ENCODE measurements at regions not wholly inside any gene's neighbourhood (a gene's known extent, or its start where the extent isn't known, plus 50 kb on each side); places are given as distances from the start of the nearest gene placed in this dataset.
A peak's percentile ranks its signal among the peaks of the same experiment; 100 is the strongest.
"Not testable (repeated sequence)": the region's sequence is repeated elsewhere in the genome, so short reads cannot be mapped to it uniquely, and the experiment has no call there.

- Mint-ChIP-seq H3K4me1 (peaks cover 1% of the 10 kb centered on the region), H3K36me3 (peaks cover 2% of the 10 kb centered on the region), H3K9me3 (peaks cover 3% of the 10 kb centered on the region), H3K27ac (no peak overlapping the region), H3K4me3 (no peak overlapping the region), H3K27me3 (peaks cover 12% of the 10 kb centered on the region)
- ATAC-seq (ENCODE audit: low read depth), result no peak
- no peak for DNase-seq
- POLR2A ChIA-PET, result no interaction called here
Observed at GRCh38 chr20:59110607-59111006, 53.0 kb upstream of the ZNF831 start.

- POLR2A ChIA-PET, result no interaction called here
Observed at GRCh38 chr20:59105581-59105980, 58.0 kb upstream of the ZNF831 start.

GRCh38 chr20:59104831-59105230 is 58.8 kb upstream of the ZNF831 start:
- no peak overlapping the region for H3K4me3 Mint-ChIP-seq
- POLR2A ChIA-PET, result no interaction called here
- no peak for ATAC-seq (ENCODE audit: low read depth)
- peaks cover 2% of the 10 kb centered on the region for H3K27me3 Mint-ChIP-seq
- H3K36me3 Mint-ChIP-seq, result peaks cover 2% of the 10 kb centered on the region
- no peaks in the 10 kb centered on the region for H3K9me3 Mint-ChIP-seq
- no peak for DNase-seq
- H3K27ac Mint-ChIP-seq, result no peak overlapping the region
- H3K4me1 Mint-ChIP-seq, result peaks cover 11% of the 10 kb centered on the region

More at GRCh38 chr20:59105581-59105980, 58.0 kb upstream of the ZNF831 start:
- H3K36me3 Mint-ChIP-seq, result peaks cover 2% of the 10 kb centered on the region
- no peak overlapping the region for H3K27ac Mint-ChIP-seq
- no peaks in the 10 kb centered on the region for H3K9me3 Mint-ChIP-seq
- H3K4me3 Mint-ChIP-seq, result no peak overlapping the region
- peaks cover 2% of the 10 kb centered on the region for H3K27me3 Mint-ChIP-seq
- no peak for DNase-seq
- H3K4me1 Mint-ChIP-seq, result peaks cover 11% of the 10 kb centered on the region
- no peak for ATAC-seq (ENCODE audit: low read depth)

GRCh38 chr20:59103573-59103972 is 60.0 kb upstream of the ZNF831 start:
- no peak overlapping the region for H3K4me3 Mint-ChIP-seq
- DNase-seq (no peak), ATAC-seq (ENCODE audit: low read depth) (no peak)
- POLR2A ChIA-PET, result interaction anchor here (0.8 kb wide), 1 partner anchor 44 kb away, joined by 3 read pairs; no protein-coding TSS in a partner anchor
- peaks cover 11% of the 10 kb centered on the region for H3K4me1 Mint-ChIP-seq
- peaks cover 2% of the 10 kb centered on the region for H3K36me3 Mint-ChIP-seq
- H3K27me3 Mint-ChIP-seq, result peaks cover 2% of the 10 kb centered on the region
- H3K27ac Mint-ChIP-seq, result peak overlapping the region; percentile 35
- H3K9me3 Mint-ChIP-seq, result no peaks in the 10 kb centered on the region

- H3K36me3 Mint-ChIP-seq, result peaks cover 2% of the 10 kb centered on the region
- H3K27ac Mint-ChIP-seq, result peak overlapping the region; percentile 35
- peak overlapping the region; percentile 22 for H3K4me3 Mint-ChIP-seq
- POLR2A ChIA-PET, result no interaction called here
- H3K4me1 Mint-ChIP-seq, result peaks cover 11% of the 10 kb centered on the region
- no peak for ATAC-seq (ENCODE audit: low read depth)
- H3K27me3 Mint-ChIP-seq, result peaks cover 2% of the 10 kb centered on the region
- H3K9me3 Mint-ChIP-seq, result no peaks in the 10 kb centered on the region
- no peak for DNase-seq
Observed at GRCh38 chr20:59102841-59103299, 60.3 kb upstream of the PRELID3B start.

GRCh38 chr20:59101961-59102360 is 59.4 kb upstream of the PRELID3B start:
- H3K27me3 Mint-ChIP-seq, result peaks cover 2% of the 10 kb centered on the region

GRCh38 chr20:59099864-59100263 is 57.3 kb upstream of the PRELID3B start:
- ATAC-seq (ENCODE audit: low read depth); H3K27ac Mint-ChIP-seq; POLR2A ChIA-PET; DNase-seq; H3K4me3 Mint-ChIP-seq; H3K27me3 Mint-ChIP-seq; H3K36me3 Mint-ChIP-seq; H3K9me3 Mint-ChIP-seq: not testable (repeated sequence)
- peaks cover 13% of the 10 kb centered on the region for H3K4me1 Mint-ChIP-seq

More at GRCh38 chr20:59101961-59102360, 59.4 kb upstream of the PRELID3B start:
- POLR2A ChIA-PET, result no interaction called here
- Mint-ChIP-seq H3K4me3 (no peak overlapping the region), H3K27ac (no peak overlapping the region), H3K4me1 (peaks cover 11% of the 10 kb centered on the region), H3K36me3 (peaks cover 2% of the 10 kb centered on the region), H3K9me3 (no peaks in the 10 kb centered on the region)
- DNase-seq, result no peak
- ATAC-seq (ENCODE audit: low read depth), result no peak

- H3K4me3 Mint-ChIP-seq, result no peak overlapping the region
- peaks cover 4% of the 10 kb centered on the region for H3K27me3 Mint-ChIP-seq
- H3K4me1 Mint-ChIP-seq, result peaks cover 2% of the 10 kb centered on the region
- peak overlapping the region; percentile 1 for H3K27ac Mint-ChIP-seq
- POLR2A ChIA-PET, result no interaction called here
- no peaks in the 10 kb centered on the region for H3K36me3 Mint-ChIP-seq
- ATAC-seq (ENCODE audit: low read depth) (no peak), DNase-seq (no peak)
- no peaks in the 10 kb centered on the region for H3K9me3 Mint-ChIP-seq
Observed at GRCh38 chr20:59095140-59095539, 52.6 kb upstream of the PRELID3B start.

GRCh38 chr20:59094576-59094975 is 52.0 kb upstream of the PRELID3B start:
- Mint-ChIP-seq H3K4me1 (peaks cover 3% of the 10 kb centered on the region), H3K27ac (no peak overlapping the region), H3K4me3 (no peak overlapping the region), H3K36me3 (no peaks in the 10 kb centered on the region), H3K27me3 (peaks cover 7% of the 10 kb centered on the region), H3K9me3 (no peaks in the 10 kb centered on the region)
- ATAC-seq (ENCODE audit: low read depth), result no peak
- no peak for DNase-seq
- POLR2A ChIA-PET, result interaction anchor here (0.6 kb wide), 1 partner anchor 154 kb away, joined by 3 read pairs; no protein-coding TSS in a partner anchor

Data from activated naive CD8-positive, alpha-beta T cell treated with anti-CD3 and anti-CD28 coated beads, Interleukin-2, amount 10 ng/mL, durations not matched to agents 7 days and 5 days (primary cell).